HG03469 (cell line): ENCODE measurements at regions not wholly inside any gene's neighbourhood (a gene's known extent, or its start where the extent isn't known, plus 50 kb on each side); places are given as distances from the start of the nearest gene placed in this dataset.

Experiments
- ATAC-seq: cut with Tn5 transposase; IDR thresholded peaks from one replicate; pipeline ENCODE4 v1.9.1; 2021; ENCODE audit warnings: mild to moderate bottlenecking, moderate library complexity, moderate number of reproducible peaks; ENCODE audit not compliant: unreplicated experiment

GRCh38 chr3:127461286-127461910 lies 129.1 kb downstream of the TPRA1 start:
- no peak for ATAC-seq

GRCh38 chr3:127459891-127460290 lies 130.6 kb downstream of the TPRA1 start:
- no peak for ATAC-seq

- ATAC-seq: no peak
These were observed 131.6 kb downstream of the TPRA1 start for GRCh38 chr3:127458696-127459604.

GRCh38 chr3:127457546-127458145 lies 132.9 kb downstream of the TPRA1 start:
- ATAC-seq: no peak

- ATAC-seq: no peak
These were observed 133.4 kb downstream of the TPRA1 start for GRCh38 chr3:127457094-127457475.

GRCh38 chr3:127456471-127457093 lies 134.0 kb downstream of the TPRA1 start:
- no peak for ATAC-seq

- no peak for ATAC-seq
These were observed 134.7 kb downstream of the TPRA1 start for GRCh38 chr3:127455541-127456450.

- ATAC-seq: no peak
These were observed 135.6 kb downstream of the TPRA1 start for GRCh38 chr3:127454968-127455367.

- no peak for ATAC-seq
These were observed 136.5 kb downstream of the TPRA1 start for GRCh38 chr3:127454051-127454450.

GRCh38 chr3:127452321-127452821 lies 138.2 kb downstream of the TPRA1 start:
- no peak for ATAC-seq

GRCh38 chr3:127451321-127451720 lies 139.2 kb downstream of the TPRA1 start:
- ATAC-seq: no peak

GRCh38 chr3:127450331-127450730 lies 140.2 kb downstream of the TPRA1 start:
- no peak for ATAC-seq

GRCh38 chr3:127449486-127450212 lies 140.9 kb downstream of the TPRA1 start:
- no peak for ATAC-seq

GRCh38 chr3:127448671-127449070 lies 141.9 kb downstream of the TPRA1 start:
- ATAC-seq: no peak

- ATAC-seq: no peak
These were observed 142.4 kb downstream of the TPRA1 start for GRCh38 chr3:127448161-127448561.

- ATAC-seq: no peak
These were observed 143.8 kb downstream of the TPRA1 start for GRCh38 chr3:127446756-127447155.

- no peak for ATAC-seq
These were observed 144.8 kb downstream of the TPRA1 start for GRCh38 chr3:127445581-127446343.

GRCh38 chr3:127444761-127445160 lies 145.8 kb downstream of the TPRA1 start:
- no peak for ATAC-seq
